GM19397 (cell line): ENCODE measurements at regions not wholly inside any gene's neighbourhood (a gene's known extent, or its start where the extent isn't known, plus 50 kb on each side); places are given as distances from the start of the nearest gene placed in this dataset.

ENCODE experiments used
- ATAC-seq: cut with Tn5 transposase; IDR thresholded peaks from one replicate; pipeline ENCODE4 v1.9.1; 2021; ENCODE audit warnings: mild to moderate bottlenecking, moderate library complexity; ENCODE audit not compliant: unreplicated experiment

DNA sequence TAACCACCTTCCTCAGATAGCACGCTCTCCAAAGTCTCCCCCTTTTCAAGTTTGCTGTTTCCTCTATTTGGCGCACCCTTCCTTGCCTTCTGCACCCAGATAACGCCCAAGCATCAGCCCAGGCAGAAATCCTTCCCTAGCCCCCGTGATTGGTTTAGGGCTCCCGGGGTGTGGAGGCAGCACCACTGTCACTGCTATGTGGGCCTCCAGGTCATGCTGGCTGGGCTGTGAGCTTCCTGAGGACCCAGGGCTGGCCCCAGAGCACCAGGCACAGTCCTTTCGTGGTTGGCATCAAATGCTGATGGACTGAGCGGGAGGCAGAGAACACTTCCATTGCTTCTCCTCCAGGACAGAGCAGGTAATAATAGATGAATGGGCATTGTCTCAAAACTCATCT is 311.4 kb downstream of the BCL11B start:
- no peak for ATAC-seq

DNA sequence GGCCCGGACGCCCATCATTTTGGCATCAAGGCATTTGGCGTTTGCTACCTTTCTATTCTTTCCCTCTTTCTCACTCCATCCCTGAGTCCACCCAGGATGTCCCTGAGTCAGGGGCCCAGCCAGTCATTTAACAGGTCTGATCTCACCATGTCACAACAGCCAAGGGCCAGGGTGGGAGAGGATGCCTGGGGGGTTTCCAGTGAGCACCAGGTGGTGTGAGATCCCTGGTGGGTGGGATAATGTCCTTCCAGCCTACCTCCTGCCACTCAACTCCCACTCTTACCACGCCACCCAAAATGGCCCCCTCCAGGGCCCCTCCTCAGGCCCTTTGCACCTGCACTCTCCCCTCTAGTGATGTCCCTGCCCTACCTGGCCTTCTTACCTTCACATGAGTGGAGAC is 310.8 kb downstream of the BCL11B start:
- no peak for ATAC-seq

DNA sequence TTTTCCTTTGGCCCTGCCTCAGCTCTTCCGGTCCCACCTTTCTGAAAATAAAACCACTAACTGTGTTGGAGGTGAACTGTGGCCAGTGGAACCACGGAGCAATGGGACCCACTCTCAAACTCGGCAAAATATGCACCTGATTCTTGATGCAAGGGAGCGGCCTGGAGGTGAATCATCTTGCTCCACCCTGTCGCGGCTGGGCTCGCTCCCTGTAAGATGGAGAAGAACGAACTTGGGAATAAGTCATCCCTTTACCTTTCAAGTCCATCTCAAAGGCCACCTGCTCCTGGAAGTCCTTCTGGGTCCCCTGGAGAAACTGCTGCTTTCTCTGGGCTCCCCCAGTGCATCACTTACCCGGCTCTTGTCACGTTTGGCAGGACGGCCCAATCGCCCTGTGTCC is 309.9 kb downstream of the BCL11B start:
- ATAC-seq = no peak

DNA sequence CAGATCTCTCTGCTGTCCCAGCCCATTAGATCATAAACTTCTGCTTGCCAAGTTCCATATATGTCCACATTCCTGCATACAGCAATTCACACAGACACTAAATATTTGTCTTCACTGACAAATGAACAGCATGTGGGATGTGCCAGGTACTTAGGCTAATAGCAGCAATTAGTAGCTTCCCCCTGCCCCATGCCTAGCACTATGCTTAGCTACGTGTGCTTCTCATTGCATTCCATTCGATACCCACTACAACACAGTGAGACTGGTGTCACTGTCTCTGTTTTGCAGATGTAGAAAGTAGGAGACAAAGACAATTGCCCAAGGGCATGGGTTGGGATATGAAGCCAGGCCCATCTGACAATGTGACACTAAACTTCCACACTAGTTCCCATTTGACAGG is 308.4 kb downstream of the BCL11B start:
- ATAC-seq = no peak

DNA sequence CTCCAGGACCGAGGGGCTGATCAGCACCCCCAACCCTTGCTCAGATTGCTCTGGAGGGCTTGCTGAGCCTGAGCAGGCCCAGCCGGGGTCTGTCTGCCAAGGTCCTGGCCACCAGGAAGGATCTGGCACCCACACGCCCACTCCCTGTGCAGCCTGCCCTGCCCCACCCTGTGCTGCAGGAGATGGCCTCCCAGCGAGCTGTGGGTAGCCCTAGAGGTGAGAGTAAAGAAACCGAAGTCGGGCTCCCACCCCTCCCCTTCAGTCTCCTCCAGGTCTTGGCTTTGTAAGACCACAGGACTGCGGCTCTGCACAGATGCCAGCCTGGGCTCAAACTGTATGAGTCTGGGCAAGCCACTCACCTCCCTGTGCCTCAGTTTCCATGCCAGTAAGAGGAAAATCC is 307.8 kb downstream of the BCL11B start:
- ATAC-seq = no peak

DNA sequence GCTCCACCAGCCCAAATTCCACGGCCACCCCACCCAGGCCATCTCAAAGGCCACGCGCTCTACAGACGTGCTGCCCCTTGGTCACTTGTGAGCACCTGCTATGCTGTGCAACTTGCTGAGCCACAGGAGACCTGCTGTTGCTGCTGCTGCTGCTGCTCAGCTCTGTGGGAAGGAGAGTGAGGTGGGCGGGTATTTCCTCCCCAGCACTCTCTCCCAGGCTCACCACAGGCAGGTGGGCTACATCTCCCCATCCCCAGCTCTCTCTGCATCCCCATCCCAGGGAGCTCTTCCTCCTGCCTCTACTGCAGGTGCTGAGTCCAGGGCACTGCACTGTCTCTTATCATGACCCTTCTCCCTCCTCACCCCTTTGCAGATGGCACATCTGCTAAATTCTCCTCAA is 306.9 kb downstream of the BCL11B start:
- ATAC-seq = no peak

DNA sequence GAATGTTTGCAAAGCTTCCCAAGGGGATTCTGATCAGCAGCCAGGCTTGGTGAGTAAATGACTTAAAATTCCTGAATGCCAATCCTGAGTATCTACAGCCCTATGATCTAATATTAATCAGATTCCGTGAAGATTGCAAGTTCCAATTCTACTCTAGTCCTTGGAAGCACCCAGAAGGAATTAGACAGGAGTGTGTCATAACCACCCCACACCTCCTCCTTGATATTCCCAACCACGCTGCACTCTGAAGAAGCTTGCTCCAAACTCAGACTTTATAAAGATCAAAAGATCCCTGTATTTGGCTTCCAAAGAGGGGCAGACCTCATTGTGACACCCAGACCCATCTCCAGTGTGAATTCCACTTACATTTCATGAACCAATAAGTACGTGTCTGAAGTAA is 306.0 kb downstream of the BCL11B start:
- ATAC-seq = no peak

DNA sequence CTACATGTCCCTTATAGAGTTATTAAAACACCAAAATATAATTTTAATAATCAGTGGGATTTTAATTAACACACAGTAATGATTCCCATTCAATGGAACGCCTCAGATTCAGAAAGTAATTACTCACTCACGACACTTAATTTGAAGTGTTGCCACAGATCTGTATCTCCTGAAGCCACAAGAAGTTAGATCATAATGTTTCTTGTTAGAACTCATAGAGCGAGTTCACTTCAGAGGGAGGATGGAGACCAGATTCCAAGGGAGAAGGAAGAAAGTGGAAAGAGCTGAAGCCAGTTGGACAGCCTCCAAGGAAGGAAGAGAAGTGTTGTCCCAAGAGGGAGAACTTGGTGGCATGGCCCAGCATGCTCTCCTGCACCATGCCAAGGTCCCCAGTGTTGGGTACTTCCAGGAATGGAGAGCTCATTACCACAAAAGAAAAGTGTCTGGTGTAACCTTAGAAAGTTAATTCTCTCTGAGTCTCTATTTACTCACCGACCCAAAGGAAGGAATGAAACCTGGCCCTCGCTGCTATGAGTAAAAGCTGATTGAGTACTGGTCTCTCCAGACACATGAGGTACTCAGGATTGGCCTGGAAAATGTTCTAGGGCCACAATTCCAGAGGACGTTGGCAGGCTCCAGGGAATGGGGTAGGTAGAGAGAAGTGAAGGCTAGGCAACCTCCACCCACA is 305.4 kb downstream of the BCL11B start:
- ATAC-seq = no peak

DNA sequence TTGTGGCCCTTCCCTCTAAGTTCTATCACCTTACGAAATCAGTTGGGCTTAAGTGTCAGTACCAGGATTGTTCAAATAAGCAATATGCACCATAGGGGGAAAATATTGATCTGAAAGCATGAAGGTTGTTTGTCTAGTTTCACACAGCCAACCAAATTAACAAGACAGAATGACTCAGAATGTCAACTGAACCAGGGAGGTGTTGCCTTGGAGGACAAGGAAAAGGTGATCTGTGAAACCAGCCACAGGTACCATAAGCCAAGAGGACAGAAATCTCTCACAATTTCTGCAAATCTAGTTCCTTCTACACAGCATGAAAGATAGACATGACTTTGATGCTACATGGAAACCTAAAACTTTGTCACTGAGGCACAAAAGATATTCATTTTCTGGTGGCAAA is 297.9 kb downstream of the BCL11B start:
- ATAC-seq = no peak

DNA sequence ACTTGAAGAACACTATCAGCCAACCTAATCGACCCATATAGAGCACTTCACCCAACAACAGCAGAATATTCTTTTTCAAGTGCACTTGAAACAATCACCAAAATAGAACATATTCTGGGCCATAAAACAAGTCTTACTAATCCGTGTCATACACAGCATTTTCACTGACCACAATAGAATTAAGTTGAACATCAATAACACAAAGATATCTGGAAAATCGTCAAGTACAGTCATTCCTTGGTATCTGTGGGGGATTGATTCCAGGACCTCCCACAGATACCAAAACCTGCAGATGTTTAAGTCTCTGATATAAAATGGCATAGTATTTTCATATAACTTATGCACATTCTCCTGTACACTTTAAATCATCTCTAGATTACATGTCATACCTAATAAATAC is 295.7 kb downstream of the BCL11B start:
- ATAC-seq = no peak

DNA sequence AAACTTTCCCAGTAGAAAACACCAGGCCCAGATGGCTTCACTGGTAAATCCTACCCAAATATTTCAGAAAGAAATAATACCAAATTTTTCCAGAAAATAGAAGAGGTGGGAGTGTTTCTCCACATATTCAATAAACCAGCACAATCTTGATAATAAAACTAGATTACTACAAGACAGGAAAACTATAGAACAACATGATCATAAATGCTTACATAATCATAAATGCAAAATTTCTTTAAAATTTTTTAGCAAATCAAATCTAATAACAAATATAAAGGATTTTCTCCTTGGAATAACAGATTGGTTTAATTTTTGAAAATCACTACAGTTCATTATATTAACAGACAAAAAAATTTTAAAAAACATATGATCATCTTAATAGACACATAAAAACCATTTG is 294.5 kb downstream of the BCL11B start:
- no peak for ATAC-seq

DNA sequence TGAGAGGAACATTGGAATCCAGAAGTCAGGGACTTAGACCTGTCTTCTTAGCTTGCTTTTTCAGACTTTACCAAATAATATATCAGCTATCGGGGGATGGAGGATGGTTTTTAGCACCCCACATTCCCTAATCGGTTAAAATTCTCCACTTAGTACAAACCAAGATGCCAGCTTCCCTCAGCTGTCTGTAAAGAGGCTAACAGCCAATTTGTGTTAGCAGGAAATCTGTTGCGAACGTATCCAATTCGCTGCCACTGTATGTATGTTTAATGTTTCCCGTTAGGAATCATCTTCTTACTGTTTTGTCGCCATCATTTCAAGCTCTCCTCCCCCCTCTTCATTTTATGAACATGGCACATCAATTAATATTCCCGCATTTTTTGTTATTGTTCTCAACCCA is 289.0 kb downstream of the BCL11B start:
- ATAC-seq = no peak

DNA sequence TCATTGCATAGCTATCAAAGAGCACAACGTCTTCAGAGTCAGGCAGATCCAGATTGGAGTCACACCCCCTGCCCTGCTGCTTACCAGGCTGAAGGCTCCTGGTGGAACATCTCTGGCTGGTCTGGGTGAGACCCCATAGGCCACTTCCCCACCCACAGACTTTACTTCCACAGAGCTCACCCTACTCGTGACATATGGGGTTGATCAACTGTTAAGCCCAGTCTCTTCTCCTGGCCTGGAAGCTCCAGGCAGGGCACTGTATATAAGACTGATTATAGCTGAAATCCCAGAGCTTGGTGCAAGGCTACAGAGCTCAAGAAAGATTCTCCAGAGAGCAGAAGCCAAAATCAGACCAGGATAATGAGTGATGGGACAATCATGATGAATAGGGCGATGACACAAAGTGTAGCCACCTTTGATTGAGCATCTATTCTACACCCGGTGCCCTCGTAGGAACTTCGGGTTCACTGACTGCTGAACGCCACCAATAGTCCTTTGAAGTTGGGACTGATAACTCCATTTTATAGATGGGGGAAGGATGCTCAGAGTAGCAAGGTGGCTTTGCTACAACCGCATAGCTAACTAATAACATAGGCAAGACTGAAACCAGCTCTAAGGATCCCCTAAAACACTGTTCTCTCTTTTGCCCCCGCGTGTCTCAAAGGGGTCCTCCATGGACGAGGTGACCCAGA is 287.8 kb downstream of the BCL11B start:
- no peak for ATAC-seq

DNA sequence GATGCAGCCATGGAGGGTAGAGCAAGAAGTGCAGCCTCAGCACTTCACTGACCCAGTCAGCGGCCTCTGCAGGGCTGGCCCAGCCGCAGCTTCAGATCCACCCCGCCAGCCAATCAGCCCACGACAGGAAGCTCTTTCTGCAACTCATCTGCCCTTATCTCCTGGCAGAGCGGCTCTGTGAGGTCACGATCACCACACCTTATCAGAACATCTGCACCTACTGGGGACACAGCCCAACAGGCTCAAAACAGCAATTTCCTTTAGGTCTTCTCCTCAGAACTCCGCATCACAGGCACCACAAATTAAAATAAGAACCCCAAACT is 287.3 kb downstream of the BCL11B start:
- ATAC-seq = no peak

DNA sequence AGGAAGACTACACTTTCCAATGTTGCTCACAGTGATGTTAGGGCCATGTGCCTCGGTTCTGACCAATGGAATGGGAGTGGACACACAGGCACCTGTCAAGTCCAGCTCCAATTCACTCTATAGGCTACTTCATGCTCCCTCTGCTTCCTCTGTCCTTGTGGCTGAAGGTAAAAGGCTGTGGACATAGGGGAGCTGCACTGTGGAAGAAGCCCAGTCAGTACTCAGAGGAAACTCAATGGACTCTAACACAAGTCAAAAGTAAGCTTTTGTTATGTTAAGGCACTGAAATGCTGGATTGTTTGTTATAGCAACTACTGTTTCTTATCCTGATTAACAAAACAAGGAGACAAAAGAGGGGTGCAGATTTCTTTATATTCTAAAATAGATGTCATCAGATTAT is 278.2 kb downstream of the BCL11B start:
- ATAC-seq = no peak

DNA sequence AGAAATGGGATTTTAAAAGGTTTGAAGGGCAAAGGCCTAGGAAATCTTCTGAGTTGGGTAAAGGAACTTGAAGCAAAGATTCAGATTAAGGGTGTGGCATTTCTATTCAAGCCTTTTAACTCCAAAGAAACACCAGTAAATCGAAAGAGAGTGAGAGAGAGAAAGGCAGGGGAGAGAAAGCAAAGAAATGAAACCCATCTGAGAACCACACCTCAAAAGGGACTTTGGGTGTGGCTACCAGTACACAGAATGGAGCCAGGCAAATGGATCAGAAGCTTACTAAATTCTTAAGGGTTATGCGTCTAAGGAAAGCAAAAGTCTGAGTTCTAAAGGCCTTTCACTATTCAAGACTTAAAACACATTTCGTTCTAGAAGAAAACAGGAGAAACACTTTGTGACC is 277.4 kb downstream of the BCL11B start:
- ATAC-seq = no peak

DNA sequence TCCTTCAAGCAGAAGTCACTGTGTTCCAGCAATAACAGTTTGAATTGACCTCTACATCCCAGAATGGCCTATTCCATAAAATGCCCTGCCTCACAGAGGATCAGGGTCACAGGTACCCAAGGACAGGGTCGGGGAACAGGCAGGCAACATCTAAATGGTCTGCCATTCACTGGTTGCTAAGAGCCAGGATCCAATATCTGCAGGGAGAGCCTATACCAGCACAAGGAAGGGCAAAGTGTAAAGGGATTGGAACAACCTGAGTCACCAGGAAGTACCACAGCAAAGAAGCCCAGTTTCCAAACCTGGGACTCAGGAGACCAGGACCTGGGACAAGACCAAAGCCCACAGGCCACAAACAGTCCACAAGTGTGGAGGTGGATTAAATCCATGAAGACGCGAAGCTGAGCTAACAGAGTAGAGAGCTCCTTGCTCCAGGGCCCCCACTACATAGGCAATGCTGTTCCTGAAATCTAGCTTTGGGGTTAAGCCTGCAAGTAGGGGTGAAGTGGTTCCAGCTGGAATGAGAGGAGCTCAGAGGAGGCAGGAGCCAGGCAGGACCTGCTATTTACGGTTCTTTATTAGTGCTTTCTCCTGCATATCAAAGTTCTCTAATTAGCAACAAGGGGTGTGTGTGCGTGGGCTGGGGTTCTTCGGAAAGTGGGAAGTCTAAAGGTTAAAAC is 274.3 kb downstream of the BCL11B start:
- ATAC-seq = no peak

DNA sequence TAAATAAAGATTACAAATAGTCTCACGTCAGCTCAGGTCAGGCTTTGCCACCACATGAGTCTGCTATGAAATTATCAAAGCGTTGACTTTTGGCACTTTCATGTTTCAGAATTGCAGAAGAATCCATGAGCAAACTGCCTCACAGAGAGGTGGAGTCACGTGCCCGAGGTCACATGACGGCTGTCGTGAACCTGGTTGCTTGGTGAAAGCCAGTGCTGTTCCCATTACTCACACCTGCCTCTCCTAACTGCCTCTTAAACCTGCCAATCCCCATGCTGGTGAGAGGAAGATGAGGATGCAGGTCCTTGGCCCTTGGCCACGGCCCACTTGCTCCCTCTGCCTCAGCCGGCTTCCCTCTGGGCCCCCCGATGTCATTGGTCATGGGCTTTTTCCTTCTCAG is 272.7 kb downstream of the BCL11B start:
- ATAC-seq = no peak

DNA sequence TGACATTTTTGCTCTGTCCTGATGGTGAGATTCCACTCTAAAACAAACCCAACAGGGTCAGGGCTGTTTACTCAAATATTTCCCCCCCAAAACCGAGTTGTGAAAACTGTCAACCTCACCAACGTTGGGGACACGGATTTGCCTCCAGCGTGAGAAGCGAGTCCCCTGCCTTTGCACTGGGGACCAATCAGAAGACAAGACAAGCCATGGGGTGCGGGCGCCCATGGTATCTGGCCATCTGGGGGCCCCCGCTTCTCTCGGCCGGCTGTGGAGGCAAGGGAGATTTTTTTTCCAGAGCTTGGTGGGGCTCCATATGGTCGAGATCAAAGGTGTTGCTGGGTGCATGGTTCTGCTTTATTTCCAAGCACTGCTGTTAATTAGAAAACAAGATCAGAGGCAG is 272.1 kb downstream of the BCL11B start:
- no peak for ATAC-seq

DNA sequence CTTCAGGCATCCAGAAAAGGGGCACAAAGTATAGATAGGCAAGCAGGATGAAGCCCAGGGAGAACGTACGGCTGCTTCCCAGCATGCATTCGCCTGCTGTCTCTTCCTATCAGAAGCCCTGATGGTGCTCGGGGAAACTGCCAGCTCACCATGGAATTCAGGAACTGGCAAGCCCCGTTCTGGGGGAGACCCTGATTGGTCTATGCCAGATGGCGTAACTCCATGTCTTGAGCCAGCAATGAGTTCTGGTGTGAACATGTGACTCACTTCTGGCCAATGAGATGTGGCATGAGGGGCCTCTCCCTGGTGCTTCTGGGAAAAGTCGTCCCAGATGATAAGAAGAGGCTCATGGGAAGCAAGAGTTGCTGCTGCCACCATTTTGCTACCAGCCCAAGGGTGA is 270.8 kb downstream of the BCL11B start:
- ATAC-seq = no peak

DNA sequence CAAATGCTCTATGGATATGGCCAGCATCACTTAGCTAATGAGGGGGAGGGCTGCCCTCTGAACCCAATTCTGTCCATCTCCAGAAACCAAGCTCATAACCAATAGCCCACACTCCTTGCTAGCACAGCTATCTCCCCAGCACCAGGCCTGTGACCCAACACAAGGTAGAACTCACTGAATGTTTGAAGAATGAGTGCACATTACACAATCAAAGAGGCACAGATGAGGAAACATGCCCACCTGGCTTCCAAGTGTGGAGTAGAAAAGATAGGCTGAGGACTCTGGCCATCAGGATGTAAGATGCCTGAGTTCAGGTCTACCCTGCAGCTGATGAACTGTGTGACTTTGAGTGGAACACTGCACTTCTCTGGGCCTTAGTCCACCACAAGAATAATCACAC is 268.4 kb downstream of the BCL11B start:
- ATAC-seq = no peak

DNA sequence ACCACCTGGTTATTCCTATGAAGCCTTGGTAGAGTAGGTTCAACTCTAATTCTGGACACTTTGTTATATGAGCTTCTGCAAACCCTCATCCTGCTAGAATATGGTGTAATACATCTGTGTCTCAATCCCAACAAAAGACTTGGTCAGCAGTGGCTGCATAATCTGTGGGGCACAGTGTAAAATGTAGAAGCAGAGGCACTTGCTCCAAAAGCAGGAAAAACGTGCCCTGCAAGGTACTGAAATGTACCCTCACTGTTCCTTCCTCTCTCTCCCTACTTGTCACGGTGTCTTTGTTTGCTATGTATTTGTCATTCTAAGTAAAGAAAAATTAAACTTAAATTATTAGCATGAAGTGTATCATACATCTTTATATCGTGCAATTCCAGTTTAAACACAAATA is 267.9 kb downstream of the BCL11B start:
- ATAC-seq = no peak

DNA sequence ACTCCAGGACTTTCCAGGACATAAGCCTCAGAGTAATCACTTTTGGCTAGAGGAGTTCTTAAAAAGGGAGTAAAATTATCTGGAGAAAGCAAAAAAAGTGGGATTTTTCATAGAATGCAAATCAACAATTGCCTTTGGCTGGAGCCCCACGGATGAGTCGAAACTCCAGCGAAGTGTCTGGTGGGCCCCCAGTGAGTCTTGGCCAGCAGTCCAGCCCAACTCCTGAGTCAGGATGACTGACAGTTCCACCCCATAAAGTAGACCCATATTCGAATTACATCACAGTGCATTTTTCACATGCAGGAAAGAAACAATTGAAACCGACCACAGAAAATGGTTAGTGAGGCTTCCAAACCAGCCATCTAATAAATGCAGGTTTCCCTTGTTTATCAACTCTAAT is 265.7 kb downstream of the BCL11B start:
- ATAC-seq = no peak
